GM23338 (cell line): ENCODE measurements at regions not wholly inside any gene's neighbourhood (a gene's known extent, or its start where the extent isn't known, plus 50 kb on each side); places are given as distances from the start of the nearest gene placed in this dataset.

Experiments used
- CREB1 ChIP-seq: fragments of 250-450 bp; sonication (Bioruptor Pico); IDR thresholded peaks from 2 replicates; pipeline ENCODE4 v1.5.0; 2020; ENCODE audit warnings: low read depth, mild to moderate bottlenecking, moderate library complexity
- EZH2phosphoT487 ChIP-seq: fragments of 200-600 bp; sonication (generic); IDR thresholded peaks from one replicate; pipeline ENCODE4 v1.8.1; 2018; ENCODE audit warnings: antibody characterized with exemption; ENCODE audit not compliant: unreplicated experiment
- JUNB ChIP-seq: IDR thresholded peaks from one replicate; pipeline ENCODE4 v1.6.1; 2016; ENCODE audit warnings: antibody characterized with exemption; ENCODE audit not compliant: unreplicated experiment
- POLR2AphosphoS5 ChIP-seq: IDR thresholded peaks from 2 replicates; pipeline ENCODE4 v1.6.1; 2016; ENCODE audit warnings: antibody characterized with exemption, low read depth
- TF ChIP-seq, protein P1 (sequence below), 2 experiments: fragments of 200-600 bp in 1 of 2; sonication (generic) in 1 of 2; conservative IDR thresholded peaks; 2 replicates each; pipeline versions ENCODE4 v1.5.1 to v1.6.1; 2016 to 2017; ENCODE audit warnings: antibody characterized with exemption in 2 of 2, low read depth in 2 of 2, mild to moderate bottlenecking in 2 of 2, moderate library complexity in 1 of 2
- TF ChIP-seq, protein P2 (sequence below): IDR thresholded peaks from one replicate; pipeline ENCODE4 v1.6.1; 2018; ENCODE audit warnings: antibody characterized with exemption; ENCODE audit not compliant: unreplicated experiment

DNA sequence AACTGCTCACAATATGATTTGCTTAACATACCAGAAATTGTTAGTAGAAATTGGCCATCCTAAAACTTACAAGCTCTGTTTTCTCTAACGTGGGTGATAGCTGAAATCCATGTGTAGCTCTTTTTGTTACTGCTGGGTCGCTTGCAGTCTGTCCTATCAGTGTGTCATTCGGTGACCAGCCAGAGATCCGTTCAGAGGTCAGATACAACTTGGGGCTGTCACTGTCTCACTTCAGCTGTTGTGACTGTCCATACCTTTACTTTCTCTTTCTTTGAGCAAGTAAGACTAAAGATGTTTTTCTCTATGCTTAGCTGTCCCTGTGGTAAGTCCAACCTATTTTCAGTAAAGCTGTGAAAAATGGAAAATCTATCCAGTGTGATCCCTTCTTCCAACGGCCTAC lies 282.9 kb upstream of the KCNH7 start:
- TF ChIP-seq, protein P1, sequence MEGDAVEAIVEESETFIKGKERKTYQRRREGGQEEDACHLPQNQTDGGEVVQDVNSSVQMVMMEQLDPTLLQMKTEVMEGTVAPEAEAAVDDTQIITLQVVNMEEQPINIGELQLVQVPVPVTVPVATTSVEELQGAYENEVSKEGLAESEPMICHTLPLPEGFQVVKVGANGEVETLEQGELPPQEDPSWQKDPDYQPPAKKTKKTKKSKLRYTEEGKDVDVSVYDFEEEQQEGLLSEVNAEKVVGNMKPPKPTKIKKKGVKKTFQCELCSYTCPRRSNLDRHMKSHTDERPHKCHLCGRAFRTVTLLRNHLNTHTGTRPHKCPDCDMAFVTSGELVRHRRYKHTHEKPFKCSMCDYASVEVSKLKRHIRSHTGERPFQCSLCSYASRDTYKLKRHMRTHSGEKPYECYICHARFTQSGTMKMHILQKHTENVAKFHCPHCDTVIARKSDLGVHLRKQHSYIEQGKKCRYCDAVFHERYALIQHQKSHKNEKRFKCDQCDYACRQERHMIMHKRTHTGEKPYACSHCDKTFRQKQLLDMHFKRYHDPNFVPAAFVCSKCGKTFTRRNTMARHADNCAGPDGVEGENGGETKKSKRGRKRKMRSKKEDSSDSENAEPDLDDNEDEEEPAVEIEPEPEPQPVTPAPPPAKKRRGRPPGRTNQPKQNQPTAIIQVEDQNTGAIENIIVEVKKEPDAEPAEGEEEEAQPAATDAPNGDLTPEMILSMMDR (conservative IDR thresholded peaks at IDR 0.05; ENCODE audit: low read depth in 2 of 2), result no peak
- TF ChIP-seq, protein P2, sequence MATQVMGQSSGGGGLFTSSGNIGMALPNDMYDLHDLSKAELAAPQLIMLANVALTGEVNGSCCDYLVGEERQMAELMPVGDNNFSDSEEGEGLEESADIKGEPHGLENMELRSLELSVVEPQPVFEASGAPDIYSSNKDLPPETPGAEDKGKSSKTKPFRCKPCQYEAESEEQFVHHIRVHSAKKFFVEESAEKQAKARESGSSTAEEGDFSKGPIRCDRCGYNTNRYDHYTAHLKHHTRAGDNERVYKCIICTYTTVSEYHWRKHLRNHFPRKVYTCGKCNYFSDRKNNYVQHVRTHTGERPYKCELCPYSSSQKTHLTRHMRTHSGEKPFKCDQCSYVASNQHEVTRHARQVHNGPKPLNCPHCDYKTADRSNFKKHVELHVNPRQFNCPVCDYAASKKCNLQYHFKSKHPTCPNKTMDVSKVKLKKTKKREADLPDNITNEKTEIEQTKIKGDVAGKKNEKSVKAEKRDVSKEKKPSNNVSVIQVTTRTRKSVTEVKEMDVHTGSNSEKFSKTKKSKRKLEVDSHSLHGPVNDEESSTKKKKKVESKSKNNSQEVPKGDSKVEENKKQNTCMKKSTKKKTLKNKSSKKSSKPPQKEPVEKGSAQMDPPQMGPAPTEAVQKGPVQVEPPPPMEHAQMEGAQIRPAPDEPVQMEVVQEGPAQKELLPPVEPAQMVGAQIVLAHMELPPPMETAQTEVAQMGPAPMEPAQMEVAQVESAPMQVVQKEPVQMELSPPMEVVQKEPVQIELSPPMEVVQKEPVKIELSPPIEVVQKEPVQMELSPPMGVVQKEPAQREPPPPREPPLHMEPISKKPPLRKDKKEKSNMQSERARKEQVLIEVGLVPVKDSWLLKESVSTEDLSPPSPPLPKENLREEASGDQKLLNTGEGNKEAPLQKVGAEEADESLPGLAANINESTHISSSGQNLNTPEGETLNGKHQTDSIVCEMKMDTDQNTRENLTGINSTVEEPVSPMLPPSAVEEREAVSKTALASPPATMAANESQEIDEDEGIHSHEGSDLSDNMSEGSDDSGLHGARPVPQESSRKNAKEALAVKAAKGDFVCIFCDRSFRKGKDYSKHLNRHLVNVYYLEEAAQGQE, result no peak
- no peak for TF ChIP-seq POLR2AphosphoS5
- TF ChIP-seq EZH2phosphoT487, result no peak
- no peak for TF ChIP-seq CREB1
- TF ChIP-seq JUNB, result no peak
